H9 (cell line): ENCODE measurements at regions not wholly inside any gene's neighbourhood (a gene's known extent, or its start where the extent isn't known, plus 50 kb on each side); places are given as distances from the start of the nearest gene placed in this dataset.

Experiments used
- DNase-seq: peaks from one replicate; pipeline ENCODE4 v3.0.0-alpha.2; 2017
- H2AFZ ChIP-seq: one replicate; pipeline ENCODE4 v1.6.1; 2013; ENCODE audit warnings: mild to moderate bottlenecking, low read length, control low read depth, moderate library complexity
- H2AK5ac ChIP-seq: 2 replicates; pipeline ENCODE4 v1.6.1; 2013; ENCODE audit warnings: low read length, control low read depth, mixed read lengths; ENCODE audit not compliant: insufficient read length
- H2BK120ac ChIP-seq: one replicate; pipeline ENCODE4 v1.6.1; 2013; ENCODE audit warnings: low read depth, mild to moderate bottlenecking, low read length, control low read depth, inconsistent platforms; ENCODE audit not compliant: poor library complexity, severe bottlenecking
- H2BK12ac ChIP-seq: 2 replicates; pipeline ENCODE4 v1.6.1; 2013; ENCODE audit warnings: low read length, control low read depth, mixed read lengths, low read depth; ENCODE audit not compliant: insufficient read length
- H2BK15ac ChIP-seq: 2 replicates; pipeline ENCODE4 v1.6.1; 2013; ENCODE audit warnings: low read depth, low read length, control low read depth
- H2BK20ac ChIP-seq: one replicate; pipeline ENCODE4 v1.6.1; 2013; ENCODE audit warnings: low read depth, mild to moderate bottlenecking, low read length, control low read depth, inconsistent platforms; ENCODE audit not compliant: poor library complexity, severe bottlenecking
- H2BK5ac ChIP-seq: 2 replicates; pipeline ENCODE4 v1.6.1; 2013; ENCODE audit warnings: low read length, control low read depth, mixed read lengths; ENCODE audit not compliant: insufficient read length
- H3K14ac ChIP-seq: 2 replicates; pipeline ENCODE4 v1.6.1; 2013; ENCODE audit warnings: low read length, control low read depth; ENCODE audit not compliant: insufficient read depth
- H3K18ac ChIP-seq: 2 replicates; pipeline ENCODE4 v1.6.1; 2013; ENCODE audit warnings: low read depth, mild to moderate bottlenecking, mixed read lengths, low read length, control low read depth; ENCODE audit not compliant: insufficient read length
- H3K23ac ChIP-seq: 2 replicates; pipeline ENCODE4 v1.6.1; 2013; ENCODE audit warnings: low read length, control low read depth, mixed read lengths, low read depth; ENCODE audit not compliant: insufficient read length
- H3K23me2 ChIP-seq: 2 replicates; pipeline ENCODE4 v1.6.1; 2013; ENCODE audit warnings: low read depth, mild to moderate bottlenecking, mixed read lengths, low read length, control low read depth; ENCODE audit not compliant: insufficient read length, poor library complexity, severe bottlenecking
- H3K27ac ChIP-seq: 2 replicates; pipeline ENCODE4 v1.5.1; 2013; ENCODE audit warnings: low read length, control low read depth, mixed read lengths, low read depth; ENCODE audit not compliant: insufficient read length
- H3K27me3 ChIP-seq: 2 replicates; pipeline ENCODE4 v1.6.1; 2013; ENCODE audit warnings: low read length, control low read depth, inconsistent platforms; ENCODE audit not compliant: insufficient read depth
- H3K4ac ChIP-seq: 2 replicates; pipeline ENCODE4 v1.6.1; 2013; ENCODE audit warnings: low read depth, mild to moderate bottlenecking, control low read depth, inconsistent platforms, low read length, moderate library complexity
- H3K4me1 ChIP-seq: 2 replicates; pipeline ENCODE4 v1.6.1; 2013; ENCODE audit warnings: low read length, control low read depth, inconsistent platforms; ENCODE audit not compliant: insufficient read depth
- H3K4me2 ChIP-seq: 2 replicates; pipeline ENCODE4 v1.6.1; 2013; ENCODE audit warnings: low read length, control low read depth, mixed read lengths; ENCODE audit not compliant: insufficient read length, insufficient read depth
- H3K56ac ChIP-seq: 2 replicates; pipeline ENCODE4 v1.6.1; 2013; ENCODE audit warnings: low read depth, mild to moderate bottlenecking, mixed read lengths, low read length, control low read depth; ENCODE audit not compliant: insufficient read length
- H3K79me1 ChIP-seq: 2 replicates; pipeline ENCODE4 v1.6.1; 2013; ENCODE audit warnings: low read depth, mild to moderate bottlenecking, moderate library complexity, low read length, control low read depth, inconsistent platforms; ENCODE audit not compliant: insufficient read depth, poor library complexity, severe bottlenecking
- H3K79me2 ChIP-seq: 2 replicates; pipeline ENCODE4 v1.6.1; 2013; ENCODE audit warnings: low read length, control low read depth, inconsistent platforms; ENCODE audit not compliant: insufficient read depth
- H3K9ac ChIP-seq: 2 replicates; pipeline ENCODE4 v1.6.1; 2013; ENCODE audit warnings: low read length, control low read depth, mixed read lengths; ENCODE audit not compliant: insufficient read length; ENCODE audit errors: extremely low read depth
- H3K9me3 ChIP-seq: one replicate; pipeline ENCODE4 v1.6.1; 2013; ENCODE audit warnings: low read depth, low read length, inconsistent platforms; ENCODE audit not compliant: control insufficient read depth
- H3T11ph ChIP-seq: one replicate; pipeline ENCODE4 v1.6.1; 2013; ENCODE audit warnings: mild to moderate bottlenecking, low read length, control low read depth, inconsistent platforms
- H4K20me1 ChIP-seq: one replicate; pipeline ENCODE4 v1.6.1; 2013; ENCODE audit not compliant: control insufficient read depth, insufficient read length, insufficient read depth
- H4K5ac ChIP-seq: 2 replicates; pipeline ENCODE4 v1.6.1; 2013; ENCODE audit warnings: low read depth, mild to moderate bottlenecking, mixed read lengths, low read length, control low read depth; ENCODE audit not compliant: insufficient read length
- H4K8ac ChIP-seq: replicated peaks from 2 replicates; pipeline ENCODE4 v1.6.1; 2013; ENCODE audit warnings: low read length, control low read depth, mixed read lengths, low read depth; ENCODE audit not compliant: insufficient read length
- H4K91ac ChIP-seq: 2 replicates; pipeline ENCODE4 v1.6.1; 2013; ENCODE audit warnings: low read depth, mild to moderate bottlenecking, moderate library complexity, mixed read lengths, low read length, control low read depth; ENCODE audit not compliant: insufficient read length
- H3K27ac Mint-ChIP-seq, 3 experiments: 2 replicates in 2 of 3; 3 replicates in 1 of 3; pipeline ENCODE4 v1.8.0; 2020 to 2021; ENCODE audit warnings: mixed read lengths in 3 of 3, mild to moderate bottlenecking in 1 of 3, moderate library complexity in 1 of 3
- H3K27me3 Mint-ChIP-seq: 2 replicates; pipeline ENCODE4 v1.8.0; 2021; ENCODE audit warnings: low read depth, mild to moderate bottlenecking, moderate library complexity, mixed read lengths
- H3K36me3 Mint-ChIP-seq, 3 experiments: 2 replicates in 2 of 3; 3 replicates in 1 of 3; pipeline ENCODE4 v1.8.0; 2020 to 2021; ENCODE audit warnings: low read depth in 3 of 3, mixed read lengths in 3 of 3; ENCODE audit not compliant: insufficient read depth in 1 of 3
- H3K4me1 Mint-ChIP-seq, 2 experiments: 2 replicates each; pipeline ENCODE4 v1.8.0; 2020; ENCODE audit warnings: mixed read lengths in 2 of 2
- H3K4me3 Mint-ChIP-seq, 2 experiments: 2 replicates in 1 of 2; 3 replicates in 1 of 2; pipeline ENCODE4 v1.8.0; 2020 to 2021; ENCODE audit warnings: mild to moderate bottlenecking in 2 of 2, mixed read lengths in 2 of 2, moderate library complexity in 1 of 2
- H3K9me3 Mint-ChIP-seq, 2 experiments: 2 replicates in 1 of 2; 3 replicates in 1 of 2; pipeline ENCODE4 v1.8.0; 2020; ENCODE audit warnings: mild to moderate bottlenecking in 2 of 2, mixed read lengths in 2 of 2, moderate library complexity in 1 of 2
- CTCF ChIP-seq: fragments of 200-600 bp; sonication (generic); conservative IDR thresholded peaks from 3 replicates; pipeline ENCODE4 v1.8.0; 2021; ENCODE audit warnings: antibody characterized with exemption, mild to moderate bottlenecking
- WGBS: extraction: QIAGEN DNeasy Blood & Tissue Kit; methylation state at CpG from one replicate; pipeline ENCODE4 v1.1.7; 2013; ENCODE audit warnings: missing lambda C conversion rate, low lambda C conversion rate, mixed read lengths; ENCODE audit not compliant: insufficient read length; ENCODE audit errors: extremely low coverage; 5-methylcytosine and 5-hydroxymethylcytosine counted together

DNA sequence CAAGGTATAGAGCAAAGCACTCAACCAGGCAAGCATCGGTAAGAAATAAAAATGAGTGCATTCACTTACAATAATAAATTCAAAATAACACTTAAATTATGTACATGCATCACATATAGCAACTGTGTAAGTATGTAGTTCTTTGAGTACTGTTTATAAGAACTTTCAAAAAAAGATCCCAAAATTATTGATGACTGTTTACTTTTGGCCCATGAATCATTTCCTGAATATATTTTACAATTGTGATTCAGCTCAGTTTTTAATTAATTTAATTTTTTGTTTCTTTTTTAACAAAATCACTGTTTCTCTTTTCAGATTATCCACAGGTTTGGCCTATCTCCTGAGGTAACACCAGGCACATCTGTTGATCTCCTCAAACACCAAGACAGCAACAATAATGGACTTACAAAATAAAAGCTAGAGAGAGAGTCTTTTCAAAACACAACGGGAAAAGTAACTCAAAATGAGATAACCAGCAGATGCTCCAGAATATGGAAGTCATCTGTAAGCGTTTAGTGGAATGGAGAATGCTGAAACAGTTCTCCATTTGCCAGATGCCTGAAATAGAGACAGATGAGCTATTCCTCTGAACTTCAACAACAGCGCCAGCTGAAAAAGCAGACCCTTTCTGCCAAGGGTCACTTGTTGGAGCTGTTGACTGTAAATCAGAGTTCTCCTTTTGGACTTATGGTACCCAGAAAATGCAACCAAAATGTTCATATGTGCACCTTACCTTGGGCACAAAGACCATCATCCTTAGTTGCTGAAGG lies 348.6 kb upstream of the RGMB start:
- Mint-ChIP-seq H3K36me3 (peaks cover 0 to 12% (median 3%) of the 10 kb centered on the region in 3 experiments; a peak in 5 of 7 replicates), H3K4me1 (peaks cover 19 to 30% of the 10 kb centered on the region in 2 experiments), H3K4me3 (no peak overlapping the region), H3K27me3 (no peaks in the 10 kb centered on the region), H3K27ac (no peak overlapping the region), H3K9me3 (peaks cover 4 to 6% of the 10 kb centered on the region in 2 experiments; a peak in 3 of 5 replicates)
- Histone ChIP-seq H3K14ac (no peak overlapping the region), H3T11ph (no peak overlapping the region), H3K4me1 (no peaks in the 10 kb centered on the region; the same call in 1 of the 2 replicates), H2AFZ (no peak overlapping the region), H4K5ac (no peak overlapping the region), H4K8ac (no peak overlapping the region), H3K23ac (no peak overlapping the region), H2BK5ac (no peak overlapping the region), H3K27me3 (no peaks in the 10 kb centered on the region), H2AK5ac (no peak overlapping the region), H2BK15ac (no peak overlapping the region), H3K9me3 (no peaks in the 10 kb centered on the region), H4K20me1 (no peaks in the 10 kb centered on the region), H3K23me2 (no peaks in the 10 kb centered on the region), H4K91ac (no peak overlapping the region), H2BK12ac (no peak overlapping the region), H2BK20ac (no peak overlapping the region), H3K18ac (no peak overlapping the region), H3K79me1 (no peaks in the 10 kb centered on the region), H3K9ac (no peak overlapping the region), H3K27ac (no peak overlapping the region), H3K79me2 (no peaks in the 10 kb centered on the region), H3K56ac (no peak overlapping the region), H3K4me2 (no peak overlapping the region), H3K4ac (no peak overlapping the region), H2BK120ac (no peak overlapping the region)
- no peak for TF ChIP-seq CTCF
- whole genome bisulfite sequencing: no CpG with 5 or more reads among the region's 4 CpGs
- DNase-seq: no peak
